ENCODE measurements at regions not wholly inside any gene's neighbourhood (a gene's known extent, or its start where the extent isn't known, plus 50 kb on each side); places are given as distances from the start of the nearest gene placed in this dataset.

- peak; percentile 21 to 50 (median 45) for TF ChIP-seq CTCF (IDR thresholded peaks at IDR 0.05)
- no peak for TF ChIP-seq POLR2A (IDR thresholded peaks at IDR 0.05)
These were observed 216.2 kb downstream of the NFATC2 start for GRCh38 chr20:51326201-51326819.

Measured in adrenal gland (tissue), 5 donors.